ENCODE measurements at regions not wholly inside any gene's neighbourhood (a gene's known extent, or its start where the extent isn't known, plus 50 kb on each side); places are given as distances from the start of the nearest gene placed in this dataset.

GRCh38 chr17:71192848-71193247 is 928.0 kb upstream of the SOX9 start:
- TF ChIP-seq RAD21 (IDR thresholded peaks at IDR 0.05; ENCODE audit: low read depth) (no peak), TEAD4 (IDR thresholded peaks at IDR 0.05) (no peak), CREB1 (IDR thresholded peaks at IDR 0.05; ENCODE audit: low read depth) (no peak), EP300 (IDR thresholded peaks at IDR 0.05; ENCODE audit: borderline replicate concordance) (no peak), MAX (IDR thresholded peaks at IDR 0.05) (no peak), CEBPB (IDR thresholded peaks at IDR 0.05) (no peak), REST (IDR thresholded peaks at IDR 0.05; ENCODE audit: low read depth) (no peak), FOXM1 (IDR thresholded peaks at IDR 0.05; ENCODE audit: borderline replicate concordance, low read depth) (no peak), TAF1 (IDR thresholded peaks at IDR 0.05; ENCODE audit: low read depth) (no peak), YY1 (IDR thresholded peaks at IDR 0.05; ENCODE audit: low read depth) (no peak), USF1 (IDR thresholded peaks at IDR 0.05) (no peak), ZBTB7A (IDR thresholded peaks at IDR 0.05; ENCODE audit: low read depth) (no peak), EGR1 (IDR thresholded peaks at IDR 0.05) (no peak), TCF12 (IDR thresholded peaks at IDR 0.05; ENCODE audit: low read depth) (no peak), NFIC (IDR thresholded peaks at IDR 0.05) (no peak)

GRCh38 chr17:71200597-71200996 is 920.2 kb upstream of the SOX9 start:
- TF ChIP-seq RAD21 (IDR thresholded peaks at IDR 0.05; ENCODE audit: low read depth): no peak
- no peak for TF ChIP-seq CEBPB (IDR thresholded peaks at IDR 0.05)
- TF ChIP-seq ZBTB7A (IDR thresholded peaks at IDR 0.05; ENCODE audit: low read depth): no peak
- TF ChIP-seq CREB1 (IDR thresholded peaks at IDR 0.05; ENCODE audit: low read depth): no peak
- TF ChIP-seq EP300 (IDR thresholded peaks at IDR 0.05; ENCODE audit: borderline replicate concordance): no peak
- TF ChIP-seq TEAD4 (IDR thresholded peaks at IDR 0.05): no peak
- TF ChIP-seq EGR1 (IDR thresholded peaks at IDR 0.05): no peak

DNA sequence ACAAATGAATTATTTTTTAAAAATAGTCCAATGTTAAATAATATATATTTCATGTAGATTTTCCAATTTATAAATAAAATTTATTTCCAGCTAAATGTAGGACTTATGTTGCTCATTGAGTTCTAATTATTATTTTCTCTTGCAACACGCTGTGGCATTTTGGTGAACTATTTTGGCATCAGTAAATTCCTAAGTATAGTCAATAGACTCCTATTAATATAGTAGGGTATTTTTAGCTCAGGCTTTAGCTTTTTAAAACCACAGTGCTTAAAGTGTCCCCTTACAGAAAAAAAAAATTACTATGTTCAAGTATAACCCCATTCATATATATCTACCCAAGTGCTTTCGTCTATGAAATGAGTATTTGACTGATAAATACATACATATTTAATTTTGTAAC is 919.2 kb upstream of the SOX9 start:
- no peak for TF ChIP-seq TAF1 (IDR thresholded peaks at IDR 0.05; ENCODE audit: low read depth)
- no peak for TF ChIP-seq FOXM1 (IDR thresholded peaks at IDR 0.05; ENCODE audit: borderline replicate concordance, low read depth)

DNA sequence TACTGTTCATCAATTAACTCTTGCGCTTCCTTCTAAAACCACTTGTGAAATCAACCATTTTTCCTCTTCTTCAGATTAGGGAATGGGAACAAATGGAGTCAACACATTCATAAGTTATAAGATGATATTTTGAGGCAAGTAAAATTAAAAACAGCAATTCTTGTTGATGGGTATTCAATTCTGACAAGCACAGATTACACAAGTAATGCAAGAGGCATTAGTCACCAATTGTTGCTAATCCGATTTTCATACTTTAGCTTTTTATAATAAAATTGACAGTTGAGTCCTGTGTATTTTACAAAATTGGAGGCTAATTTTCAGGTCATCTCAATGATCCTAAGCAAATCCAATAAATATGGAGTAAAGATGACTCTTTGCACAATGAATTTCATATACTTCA is 918.4 kb upstream of the SOX9 start:
- TF ChIP-seq EP300 (IDR thresholded peaks at IDR 0.05; ENCODE audit: borderline replicate concordance) (no peak), TCF12 (IDR thresholded peaks at IDR 0.05; ENCODE audit: low read depth) (no peak), YY1 (IDR thresholded peaks at IDR 0.05; ENCODE audit: low read depth) (no peak), CREB1 (IDR thresholded peaks at IDR 0.05; ENCODE audit: low read depth) (no peak), EGR1 (IDR thresholded peaks at IDR 0.05) (no peak), TAF1 (IDR thresholded peaks at IDR 0.05; ENCODE audit: low read depth) (no peak), NFIC (IDR thresholded peaks at IDR 0.05) (no peak), ZBTB7A (IDR thresholded peaks at IDR 0.05; ENCODE audit: low read depth) (no peak), RAD21 (IDR thresholded peaks at IDR 0.05; ENCODE audit: low read depth) (no peak), USF1 (IDR thresholded peaks at IDR 0.05) (no peak), TEAD4 (IDR thresholded peaks at IDR 0.05) (no peak), REST (IDR thresholded peaks at IDR 0.05; ENCODE audit: low read depth) (no peak), CEBPB (IDR thresholded peaks at IDR 0.05) (no peak), MAX (IDR thresholded peaks at IDR 0.05) (no peak)

- TF ChIP-seq TAF1 (IDR thresholded peaks at IDR 0.05; ENCODE audit: low read depth): no peak
- no peak for TF ChIP-seq FOXM1 (IDR thresholded peaks at IDR 0.05; ENCODE audit: borderline replicate concordance, low read depth)
- no peak for TF ChIP-seq RAD21 (IDR thresholded peaks at IDR 0.05; ENCODE audit: low read depth)
- TF ChIP-seq TEAD4 (IDR thresholded peaks at IDR 0.05): no peak
- no peak for TF ChIP-seq NFIC (IDR thresholded peaks at IDR 0.05)
- TF ChIP-seq CREB1 (IDR thresholded peaks at IDR 0.05; ENCODE audit: low read depth): no peak
- no peak for TF ChIP-seq USF1 (IDR thresholded peaks at IDR 0.05)
- no peak for TF ChIP-seq EGR1 (IDR thresholded peaks at IDR 0.05)
- no peak for TF ChIP-seq ZBTB7A (IDR thresholded peaks at IDR 0.05; ENCODE audit: low read depth)
- no peak for TF ChIP-seq MAX (IDR thresholded peaks at IDR 0.05)
- TF ChIP-seq CEBPB (IDR thresholded peaks at IDR 0.05): no peak
- TF ChIP-seq EP300 (IDR thresholded peaks at IDR 0.05; ENCODE audit: borderline replicate concordance): no peak
- no peak for TF ChIP-seq TCF12 (IDR thresholded peaks at IDR 0.05; ENCODE audit: low read depth)
- no peak for TF ChIP-seq YY1 (IDR thresholded peaks at IDR 0.05; ENCODE audit: low read depth)
Measured at GRCh38 chr17:71203953-71204352, 916.9 kb upstream of the SOX9 start.
